GM12892 (cell line): ENCODE measurements at regions not wholly inside any gene's neighbourhood (a gene's known extent, or its start where the extent isn't known, plus 50 kb on each side); places are given as distances from the start of the nearest gene placed in this dataset.

Source experiments
- DNase-seq: peaks from one replicate; pipeline ENCODE4 v3.0.0; 2011; ENCODE audit not compliant: insufficient read length
- FAIRE-seq: peaks from 2 replicates; lab custom pipeline; 2011; peaks lifted over from hg19 to GRCh38; lab: Jason Lieb, UNC
- POLR2A ChIP-seq: IDR thresholded peaks from 2 replicates; pipeline ENCODE4 v1.6.1; 2011; ENCODE audit warnings: low read depth, low read length, control low read depth
- POLR2AphosphoS5 ChIP-seq: IDR thresholded peaks from 2 replicates; pipeline ENCODE4 v1.6.1; 2011; ENCODE audit warnings: low read depth, low read length, control low read depth
- TAF1 ChIP-seq: IDR thresholded peaks from 2 replicates; pipeline ENCODE4 v1.6.1; 2011; ENCODE audit warnings: low read depth, mild to moderate bottlenecking, control low read depth, low read length, borderline replicate concordance

- no peak for TF ChIP-seq TAF1
- TF ChIP-seq POLR2A: no peak
- no peak for TF ChIP-seq POLR2AphosphoS5
- no peak for FAIRE-seq
- no peak for DNase-seq
These were observed 867.6 kb downstream of the TBC1D22A start for GRCh38 chr22:47629791-47630655.

- FAIRE-seq: no peak
These were observed 866.8 kb downstream of the TBC1D22A start for GRCh38 chr22:47629273-47629711.

GRCh38 chr22:47628477-47629272 is 866.2 kb downstream of the TBC1D22A start:
- TF ChIP-seq TAF1: no peak
- FAIRE-seq (no peak), DNase-seq (no peak)

More at GRCh38 chr22:47629273-47629711, 866.8 kb downstream of the TBC1D22A start:
- DNase-seq: no peak
- TF ChIP-seq POLR2AphosphoS5 (no peak), TAF1 (no peak), POLR2A (no peak)

- no peak for DNase-seq
- TF ChIP-seq POLR2AphosphoS5 (no peak), POLR2A (no peak), TAF1 (no peak)
- FAIRE-seq: no peak
These were observed 865.3 kb downstream of the TBC1D22A start for GRCh38 chr22:47627556-47628253.

GRCh38 chr22:47626428-47627390 is 864.3 kb downstream of the TBC1D22A start:
- FAIRE-seq (no peak), DNase-seq (no peak)
- no peak for TF ChIP-seq POLR2A
- no peak for TF ChIP-seq POLR2AphosphoS5
- no peak for TF ChIP-seq TAF1

- FAIRE-seq: no peak
- no peak for TF ChIP-seq POLR2AphosphoS5
- TF ChIP-seq POLR2A: no peak
- TF ChIP-seq TAF1: no peak
- DNase-seq: no peak
These were observed 863.3 kb downstream of the TBC1D22A start for GRCh38 chr22:47625531-47626427.

- DNase-seq (no peak), FAIRE-seq (no peak)
- no peak for TF ChIP-seq TAF1
- no peak for TF ChIP-seq POLR2AphosphoS5
- no peak for TF ChIP-seq POLR2A
These were observed 862.5 kb downstream of the TBC1D22A start for GRCh38 chr22:47625013-47625385.

- DNase-seq: no peak
- FAIRE-seq: no peak
- no peak for TF ChIP-seq POLR2AphosphoS5
- no peak for TF ChIP-seq POLR2A
- no peak for TF ChIP-seq TAF1
These were observed 862.0 kb downstream of the TBC1D22A start for GRCh38 chr22:47624252-47625012.

GRCh38 chr22:47623763-47624148 is 861.3 kb downstream of the TBC1D22A start:
- no peak for TF ChIP-seq TAF1
- TF ChIP-seq POLR2A: no peak
- no peak for TF ChIP-seq POLR2AphosphoS5
- DNase-seq (no peak), FAIRE-seq (no peak)
